ENCODE measurements at regions not wholly inside any gene's neighbourhood (a gene's known extent, or its start where the extent isn't known, plus 50 kb on each side); places are given as distances from the start of the nearest gene placed in this dataset.

DNA sequence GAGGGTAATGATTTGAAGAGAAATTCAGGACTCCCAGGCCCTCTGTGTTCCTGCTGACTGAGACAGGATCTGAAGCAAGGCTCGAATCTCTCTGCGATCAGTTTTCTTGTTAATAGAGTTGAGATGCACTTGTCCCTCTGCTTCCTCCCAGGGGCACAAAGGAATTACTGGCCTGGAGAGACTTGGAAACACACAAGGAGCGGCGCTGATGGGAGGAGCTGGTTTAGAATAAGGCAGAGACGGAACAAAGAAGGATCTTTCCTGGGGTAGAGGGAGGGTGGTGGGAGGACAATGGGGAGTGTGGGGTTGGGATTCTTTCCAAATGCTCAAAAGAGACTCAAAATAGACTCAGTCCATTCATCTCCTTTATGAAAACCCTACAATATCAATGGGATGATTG, 719.1 kb downstream of the UQCRFS1 start:
- no peak for DNase-seq

- DNase-seq: no peak
These were observed 720.3 kb downstream of the UQCRFS1 start for GRCh38 chr19:28492621-28493020.

GRCh38 chr19:28492201-28492600, 720.8 kb downstream of the UQCRFS1 start:
- no peak for DNase-seq

- no peak for DNase-seq
These were observed 723.2 kb downstream of the UQCRFS1 start for GRCh38 chr19:28489776-28490175.

DNA sequence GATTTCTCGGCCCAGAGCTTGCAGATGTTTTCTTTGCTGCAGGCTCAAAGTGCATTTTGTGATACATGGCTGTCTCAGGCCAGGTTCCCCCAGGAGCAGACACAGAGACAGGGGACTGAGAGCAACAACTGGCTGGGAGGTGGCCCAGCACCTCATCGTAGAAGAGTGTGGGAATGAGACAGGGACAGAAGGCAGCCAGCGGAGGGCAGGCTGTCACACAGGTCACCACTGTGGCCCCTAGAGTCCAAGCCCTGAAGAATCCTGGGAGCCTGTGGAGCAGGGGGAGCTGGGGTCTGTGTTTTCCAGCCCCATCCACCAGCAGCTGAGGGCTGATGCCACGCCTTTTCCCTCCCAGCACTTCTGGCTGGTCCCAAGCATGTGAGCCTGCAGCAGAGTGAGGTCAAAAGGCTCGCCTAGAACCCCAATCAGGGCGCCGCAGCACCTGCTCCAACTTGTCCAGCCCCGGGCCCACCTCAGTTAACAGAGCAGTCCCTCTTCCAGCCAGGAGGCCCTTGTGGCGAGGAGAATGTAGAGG, 723.8 kb downstream of the UQCRFS1 start:
- DNase-seq: no peak

- DNase-seq: no peak
These were observed 725.0 kb downstream of the UQCRFS1 start for GRCh38 chr19:28487999-28488398.

GRCh38 chr19:28486926-28487325, 726.0 kb downstream of the UQCRFS1 start:
- no peak for DNase-seq

- no peak for DNase-seq
These were observed 726.5 kb downstream of the UQCRFS1 start for GRCh38 chr19:28486473-28486872.

DNA sequence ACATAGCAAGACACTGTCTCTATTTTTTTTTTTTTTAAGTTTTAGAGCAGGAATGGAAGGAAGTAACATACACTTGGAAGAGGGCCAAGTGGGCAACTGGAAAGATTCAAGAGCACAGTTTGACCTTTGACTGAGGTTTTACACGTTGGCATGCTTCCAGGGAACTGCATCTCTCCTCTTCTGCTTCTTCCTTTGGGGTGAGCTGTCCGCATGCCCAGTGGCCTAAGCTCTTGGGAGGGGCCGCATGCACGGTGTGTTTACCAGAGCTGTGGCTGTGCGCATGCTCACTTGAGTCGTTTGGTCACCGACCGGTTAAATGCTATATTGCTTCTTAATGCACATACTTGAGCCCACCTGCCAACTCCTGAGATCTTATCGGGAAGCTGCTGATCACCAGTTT, 727.7 kb downstream of the UQCRFS1 start:
- no peak for DNase-seq

DNA sequence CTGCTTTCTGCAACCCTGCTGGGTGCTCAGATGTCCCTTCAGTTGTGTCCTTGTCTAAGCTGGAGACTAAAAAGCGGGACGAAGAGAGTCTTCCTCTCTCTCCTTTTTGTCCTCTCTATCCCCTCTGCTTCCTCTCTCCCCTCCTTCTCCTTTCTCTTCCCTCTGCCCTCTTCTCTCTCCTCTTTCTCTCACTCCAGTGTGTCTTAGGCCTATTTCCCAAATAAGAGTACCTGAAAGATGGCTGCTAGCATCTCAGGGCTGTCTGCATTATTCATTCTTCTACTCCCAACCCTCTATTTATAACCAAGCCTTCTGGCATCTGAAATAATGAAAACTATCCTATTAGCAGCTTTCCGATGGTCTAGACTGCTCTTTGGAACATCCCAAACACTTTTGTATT, 729.8 kb downstream of the UQCRFS1 start:
- DNase-seq: no peak

DNA sequence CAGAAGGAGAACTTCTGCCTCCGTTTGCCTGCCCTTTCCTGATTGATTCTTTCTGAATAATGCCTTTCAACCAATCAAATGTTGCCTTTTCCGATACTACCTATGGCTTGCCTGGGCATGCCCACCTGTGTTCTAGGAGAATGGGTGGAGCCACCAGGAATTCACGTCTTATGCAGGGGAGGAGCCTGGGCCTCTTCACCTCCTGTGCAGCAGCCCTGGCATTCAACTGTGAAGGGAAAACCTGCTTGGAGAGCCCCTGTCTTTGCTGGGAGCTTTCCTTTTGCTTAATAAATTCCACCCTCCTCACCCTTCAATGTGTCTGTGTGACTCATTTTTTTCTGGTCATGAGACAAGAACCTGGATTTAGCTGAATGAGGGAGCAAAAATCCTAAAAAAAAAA, 730.7 kb downstream of the UQCRFS1 start:
- peak; percentile 40 for DNase-seq

DNA sequence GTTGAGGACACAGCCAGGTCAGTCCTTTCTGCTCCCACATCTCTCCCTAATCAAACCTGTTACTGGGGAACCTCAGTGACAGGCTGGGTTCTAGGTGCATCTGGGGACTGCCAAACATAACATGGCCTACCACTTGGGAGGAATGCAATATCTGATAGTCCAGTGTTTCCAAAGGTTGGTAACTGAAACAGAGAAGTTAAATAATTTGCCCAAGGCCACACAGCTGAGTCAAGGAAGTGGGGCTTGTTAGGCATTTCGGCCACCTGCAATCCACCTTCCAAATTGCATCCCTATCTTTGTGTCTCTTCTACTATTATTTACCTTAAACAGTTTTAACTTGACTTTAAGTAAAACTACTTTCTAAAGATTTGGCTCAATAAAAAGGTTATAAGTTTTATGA, 731.3 kb downstream of the UQCRFS1 start:
- no peak for DNase-seq

- no peak for DNase-seq
These were observed 737.4 kb downstream of the UQCRFS1 start for GRCh38 chr19:28475525-28475924.

DNA sequence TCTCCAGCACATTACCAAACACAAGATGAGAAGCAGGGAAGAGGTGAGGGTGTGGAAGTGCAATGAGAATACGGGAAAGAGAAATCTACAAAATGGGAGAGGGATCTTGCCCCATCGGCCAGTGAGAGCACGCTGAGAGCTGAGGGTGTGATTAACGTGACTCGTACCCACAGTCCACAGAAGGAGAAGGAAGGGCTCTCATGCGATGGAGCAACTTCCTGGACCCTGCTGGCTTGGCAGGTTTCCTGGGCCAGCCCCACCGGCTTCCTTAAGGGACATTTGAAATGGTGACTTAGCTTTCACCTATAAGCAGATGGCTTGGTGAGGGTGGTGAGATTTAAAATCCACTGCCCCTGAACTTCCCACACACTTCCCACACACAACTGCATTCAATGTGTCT, 740.1 kb downstream of the UQCRFS1 start:
- no peak for DNase-seq

DNA sequence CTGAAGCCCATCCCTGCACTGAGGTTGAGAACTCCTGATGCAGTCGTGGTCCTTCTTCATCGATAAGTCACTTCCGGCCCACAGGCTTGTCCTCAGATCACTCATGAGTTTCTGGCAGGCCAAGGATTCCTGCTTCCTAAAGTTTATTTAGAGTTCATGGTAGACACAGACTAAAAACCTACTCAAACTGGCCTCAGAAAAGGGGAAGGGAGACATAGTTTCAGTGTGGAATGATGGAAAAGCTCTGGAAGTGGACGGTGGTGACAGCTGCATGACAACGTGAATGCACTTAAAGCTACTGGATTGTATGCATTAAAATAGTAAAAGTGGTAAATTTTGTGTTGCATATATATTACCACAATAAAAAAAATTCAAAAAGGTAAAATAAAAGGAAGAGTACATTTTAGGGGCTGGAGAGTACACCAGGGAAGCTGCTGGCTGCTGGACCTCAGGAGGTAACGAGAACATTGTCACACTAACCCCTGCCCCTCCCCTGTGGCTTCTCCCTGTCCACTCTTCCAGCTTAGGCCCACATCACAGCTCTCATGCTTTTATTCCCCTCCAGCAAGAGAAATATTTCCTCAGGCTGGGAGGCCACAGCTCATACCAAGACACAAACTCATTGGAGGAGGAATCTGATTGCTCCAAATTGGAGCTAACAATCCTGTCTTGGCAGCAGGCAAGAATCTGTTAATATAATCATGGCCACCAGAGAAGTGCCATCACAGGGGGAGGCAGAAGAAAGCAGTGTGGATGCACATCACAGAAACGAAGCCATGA, 741.0 kb downstream of the UQCRFS1 start:
- DNase-seq: no peak

GRCh38 chr19:28469544-28469943, 743.4 kb downstream of the UQCRFS1 start:
- DNase-seq: no peak

DNA sequence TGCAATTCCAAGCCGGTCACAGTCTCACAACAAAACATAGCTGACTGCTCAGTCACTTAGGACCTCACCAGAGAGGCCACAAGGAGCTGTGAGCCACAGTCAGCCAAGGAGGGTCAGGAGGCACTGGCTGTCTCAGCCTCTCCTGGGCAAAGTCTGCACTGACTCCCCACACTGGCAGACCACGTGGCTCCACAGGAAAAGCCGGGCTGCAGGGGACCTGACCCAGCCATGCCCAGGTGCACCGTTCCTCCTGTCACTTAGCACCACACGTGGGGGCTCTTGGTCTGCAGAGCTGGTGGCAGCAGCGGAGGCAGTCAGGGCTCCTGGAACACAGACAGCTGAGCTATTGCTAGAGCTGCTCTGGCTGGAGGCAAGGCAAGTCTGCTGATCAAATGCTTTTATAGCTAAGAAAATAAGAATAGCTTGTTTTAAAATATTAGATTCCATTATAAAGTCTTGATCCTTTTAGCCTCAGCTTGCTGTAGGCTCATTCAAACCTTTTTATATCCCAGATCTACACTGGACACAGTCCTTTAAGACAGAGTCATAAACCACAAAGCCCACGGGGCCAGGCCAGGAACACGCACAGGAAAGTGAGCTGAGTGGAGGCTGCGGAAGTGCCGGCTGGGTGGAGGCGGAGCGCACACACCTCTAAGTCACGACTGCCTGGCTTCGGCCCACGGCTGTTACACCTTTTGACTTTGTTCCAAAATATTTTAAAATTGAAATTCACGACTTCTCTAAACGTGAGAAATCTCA, 744.1 kb downstream of the UQCRFS1 start:
- DNase-seq: no peak

DNA sequence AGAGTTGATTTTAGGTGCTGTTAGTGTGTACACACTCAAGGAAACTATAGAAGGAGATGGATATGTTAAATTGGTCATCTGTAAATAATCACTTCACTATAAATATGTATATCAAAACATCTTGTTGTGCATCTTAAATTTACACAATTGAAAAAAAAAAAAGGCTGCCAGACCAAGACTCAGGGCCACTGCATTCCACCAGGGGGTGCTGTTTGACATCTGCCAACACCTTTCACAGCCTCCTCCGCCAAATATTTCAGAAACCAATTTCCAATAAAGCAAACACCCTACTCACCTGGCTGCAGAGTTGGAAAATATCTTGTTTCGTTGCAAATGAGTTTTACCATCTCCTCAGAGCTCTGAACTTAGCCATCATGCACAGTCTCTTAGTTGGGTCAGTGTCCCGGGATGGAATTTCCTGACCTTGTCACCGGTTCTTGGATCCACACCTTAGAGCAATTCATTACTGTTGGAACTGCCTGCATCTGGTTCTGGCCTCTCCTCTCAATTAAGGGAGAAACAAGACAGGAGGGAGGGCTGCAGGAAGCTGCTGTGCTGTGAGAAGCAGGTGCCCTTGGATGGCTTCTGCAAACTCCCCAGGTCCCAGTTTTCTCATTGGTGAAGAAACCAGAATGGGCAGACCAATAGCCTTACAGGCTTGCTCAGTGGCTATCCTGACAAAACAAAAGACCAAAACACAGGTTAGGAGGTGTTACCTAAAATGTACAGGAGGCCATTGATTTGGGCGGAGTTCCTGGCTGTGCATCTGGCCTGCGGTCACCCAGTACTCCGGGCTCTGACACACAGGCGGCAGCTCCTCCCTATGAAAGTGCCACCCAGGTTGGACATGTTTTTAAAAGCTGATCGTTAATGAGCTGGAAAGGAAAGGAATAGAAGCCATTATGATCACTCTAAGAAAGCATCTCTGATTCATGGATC, 746.6 kb downstream of the UQCRFS1 start:
- DNase-seq: no peak

- DNase-seq: no peak
These were observed 747.4 kb downstream of the UQCRFS1 start for GRCh38 chr19:28465371-28466086.

DNA sequence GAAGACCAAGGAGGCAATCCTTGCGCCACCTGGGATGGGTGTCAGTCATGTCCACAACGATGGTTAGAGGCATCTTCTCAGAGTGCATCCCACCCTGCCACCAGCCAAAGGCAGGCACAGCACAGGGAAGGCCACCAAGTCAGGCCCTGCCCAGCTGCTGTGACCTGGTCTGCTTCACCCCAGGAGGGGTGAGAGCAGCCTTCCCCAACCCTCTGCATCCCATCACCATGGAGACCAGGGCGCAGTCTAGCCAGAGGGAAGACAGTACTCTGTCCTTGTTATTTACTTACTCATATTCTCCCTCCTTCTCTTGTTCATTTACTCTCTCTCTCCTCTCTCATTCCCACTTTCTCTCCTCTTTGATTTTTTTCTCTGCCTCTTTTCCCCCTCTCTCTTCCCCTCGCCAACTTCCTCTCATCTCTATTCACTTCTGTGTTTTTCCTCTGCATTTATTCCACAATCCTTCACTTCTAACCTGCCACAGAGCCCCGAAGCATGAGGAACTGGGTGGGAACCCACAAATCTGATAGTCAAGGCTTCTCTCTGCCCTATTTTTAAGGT, 749.4 kb downstream of the UQCRFS1 start:
- DNase-seq: no peak

DNA sequence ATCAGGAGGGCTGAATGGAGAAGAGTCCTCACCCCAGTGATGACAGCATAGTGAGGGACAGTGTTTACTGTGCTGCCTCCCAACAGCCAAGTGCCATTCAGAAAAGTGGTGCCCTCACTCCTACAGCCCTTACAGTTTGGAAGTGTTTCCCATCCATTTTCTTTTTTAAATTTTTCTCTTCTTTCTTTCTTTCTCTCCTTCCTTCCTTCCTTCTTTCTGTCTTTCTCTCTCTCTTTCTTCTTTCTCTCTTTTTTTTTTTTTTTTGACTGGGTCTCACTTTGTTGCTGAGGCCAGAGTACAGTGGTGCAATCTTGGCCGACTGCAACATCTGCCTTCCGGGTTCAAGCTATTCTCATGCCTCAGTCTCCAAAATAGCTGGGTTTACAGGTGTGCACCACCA, 755.3 kb downstream of the UQCRFS1 start:
- DNase-seq: no peak

- DNase-seq: no peak
These were observed 756.1 kb downstream of the UQCRFS1 start for GRCh38 chr19:28456708-28457320.
